ENCODE measurements at regions not wholly inside any gene's neighbourhood (a gene's known extent, or its start where the extent isn't known, plus 50 kb on each side); places are given as distances from the start of the nearest gene placed in this dataset.

GRCh38 chr13:75947448-75947847 lies 311.3 kb downstream of the LMO7 start:
- no peak for DNase-seq (ENCODE audit: low read depth, low spot score)

DNA sequence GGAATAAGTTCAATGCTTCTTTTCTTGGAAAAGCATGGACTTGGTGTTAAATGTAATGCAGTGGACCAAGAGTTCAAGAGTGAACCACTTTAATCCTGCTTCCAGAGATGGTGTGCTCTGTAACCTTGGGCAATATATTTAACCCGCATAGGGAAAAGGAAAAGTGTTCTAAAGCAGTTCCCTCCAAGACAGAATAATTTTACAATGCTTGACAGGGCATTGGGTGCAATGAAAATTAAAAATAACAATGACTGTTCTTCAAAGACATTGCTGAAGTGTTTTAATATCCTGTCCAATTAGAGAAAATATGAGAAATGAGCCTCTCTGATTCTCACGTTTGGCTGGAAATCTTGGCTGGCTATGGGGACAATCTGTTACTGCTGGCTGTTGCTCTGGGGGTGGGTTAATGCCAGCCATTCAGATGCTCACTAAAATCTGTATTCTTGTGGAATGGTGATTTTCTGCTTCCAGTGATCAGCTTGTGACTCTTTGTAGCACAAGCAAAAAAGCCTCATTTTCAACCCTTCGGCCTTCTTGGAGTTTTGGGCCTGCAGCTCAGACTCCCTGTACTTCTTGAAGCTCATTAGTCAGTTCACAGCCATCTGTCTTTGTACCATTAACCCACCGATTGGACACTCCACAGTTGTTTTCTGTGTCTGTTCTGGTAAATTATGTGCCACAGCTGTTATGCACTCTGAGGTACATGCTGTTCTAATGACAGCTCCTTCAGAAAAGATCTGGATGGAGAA lies 310.6 kb downstream of the LMO7 start:
- DNase-seq (ENCODE audit: low read depth, low spot score) = no peak

DNA sequence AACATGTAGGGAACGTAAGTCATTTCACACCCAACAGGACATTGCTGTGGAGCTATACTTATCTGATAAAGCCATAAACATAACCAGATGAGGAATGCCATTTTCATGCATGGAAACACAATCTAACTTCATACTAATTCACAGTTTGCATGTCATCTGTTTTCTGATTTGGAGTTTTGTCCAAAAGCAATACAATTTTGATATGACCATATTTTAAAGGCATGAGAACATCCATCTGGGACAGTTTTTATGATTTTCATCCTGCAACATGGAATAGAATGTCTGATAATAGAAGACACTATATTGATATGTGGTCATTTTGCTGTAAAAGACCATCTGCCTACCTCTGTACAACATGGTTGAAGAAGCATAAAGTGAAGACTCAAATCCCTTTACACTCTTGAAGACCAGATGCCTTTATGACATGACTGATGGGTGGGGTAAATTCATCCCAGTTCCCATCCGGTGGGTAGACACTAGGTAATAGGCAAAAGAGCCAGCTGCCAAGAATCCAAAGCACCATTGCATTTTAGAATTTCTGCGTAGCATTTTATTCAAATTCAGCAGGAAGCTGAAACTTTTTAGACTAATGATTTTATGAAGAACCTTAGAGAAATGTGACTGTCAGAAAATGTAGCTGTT lies 309.8 kb downstream of the LMO7 start:
- no peak for DNase-seq (ENCODE audit: low read depth, low spot score)

GRCh38 chr13:75938811-75939560 lies 302.9 kb downstream of the LMO7 start:
- DNase-seq (ENCODE audit: low read depth, low spot score) = no peak

DNA sequence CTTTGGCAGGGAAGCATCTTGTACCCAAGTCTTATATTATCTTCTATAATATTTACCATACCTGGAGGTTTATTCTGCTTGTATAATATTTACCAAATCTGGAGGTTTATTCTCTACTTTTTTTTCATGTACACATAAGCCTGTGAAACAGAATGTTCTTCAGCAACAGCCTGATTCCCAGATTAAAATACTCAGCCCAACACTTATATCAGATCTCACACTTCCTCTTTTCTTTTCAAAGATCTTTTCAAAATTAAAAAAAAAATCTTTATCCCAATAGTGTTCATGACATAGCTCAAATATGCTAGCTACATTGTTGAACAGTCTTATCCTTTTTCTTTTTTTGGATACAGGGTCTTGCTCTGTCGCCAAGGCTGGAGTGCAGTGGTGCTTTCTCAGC lies 300.7 kb downstream of the LMO7 start:
- no peak for DNase-seq (ENCODE audit: low read depth, low spot score)

GRCh38 chr13:75935805-75936204 lies 299.7 kb downstream of the LMO7 start:
- no peak for DNase-seq (ENCODE audit: low read depth, low spot score)

GRCh38 chr13:75934889-75935288 lies 298.8 kb downstream of the LMO7 start:
- no peak for DNase-seq (ENCODE audit: low read depth, low spot score)

GRCh38 chr13:75932636-75933035 lies 296.5 kb downstream of the LMO7 start:
- DNase-seq (ENCODE audit: low read depth, low spot score) = no peak

DNA sequence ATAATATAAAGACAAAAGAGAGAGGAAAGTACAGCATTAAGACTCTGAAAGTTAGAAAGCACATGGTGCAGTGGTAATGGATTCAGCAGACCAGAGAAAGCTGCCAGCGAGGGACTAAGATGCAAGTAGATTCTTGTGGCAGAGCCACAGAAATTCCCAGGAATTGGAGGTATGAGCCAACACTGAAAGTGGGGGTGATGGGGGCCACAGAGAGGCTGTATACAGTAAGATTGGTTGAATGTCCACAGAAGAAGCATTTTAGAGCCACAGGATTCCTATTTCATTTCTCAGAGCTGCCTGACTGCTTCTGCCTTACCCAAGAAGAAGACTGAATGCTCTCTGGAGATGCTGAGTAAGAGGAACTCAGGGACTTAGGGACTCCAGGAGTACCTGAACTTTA lies 295.0 kb downstream of the LMO7 start:
- no peak for DNase-seq (ENCODE audit: low read depth, low spot score)

DNA sequence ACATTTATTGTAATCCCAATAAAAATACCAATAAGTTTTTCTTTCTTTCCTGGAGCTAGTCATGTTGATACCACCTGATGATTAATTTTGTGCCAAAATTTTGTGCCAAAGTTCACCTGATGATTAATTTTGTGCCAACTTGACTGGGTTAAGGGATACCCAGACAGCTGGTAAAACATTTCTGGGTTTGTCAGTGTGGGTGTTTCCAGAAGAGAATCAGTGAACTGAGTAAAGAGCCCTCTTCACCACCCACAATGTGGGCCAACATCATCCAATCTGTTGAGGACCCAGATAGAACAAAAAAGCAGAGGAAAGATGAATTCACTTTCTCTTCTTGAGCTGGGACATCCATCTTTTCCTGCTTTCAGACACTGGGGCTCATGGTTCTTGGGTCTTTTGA lies 292.9 kb downstream of the LMO7 start:
- DNase-seq (ENCODE audit: low read depth, low spot score) = no peak

GRCh38 chr13:75927183-75927669 lies 291.1 kb downstream of the LMO7 start:
- no peak for DNase-seq (ENCODE audit: low read depth, low spot score)

- DNase-seq (ENCODE audit: low read depth, low spot score) = no peak
These were observed 284.4 kb downstream of the LMO7 start for GRCh38 chr13:75920536-75920935.

- DNase-seq (ENCODE audit: low read depth, low spot score) = no peak
These were observed 283.6 kb downstream of the LMO7 start for GRCh38 chr13:75919660-75920199.

GRCh38 chr13:75915066-75915465 lies 278.9 kb downstream of the LMO7 start:
- no peak for DNase-seq (ENCODE audit: low read depth, low spot score)

DNA sequence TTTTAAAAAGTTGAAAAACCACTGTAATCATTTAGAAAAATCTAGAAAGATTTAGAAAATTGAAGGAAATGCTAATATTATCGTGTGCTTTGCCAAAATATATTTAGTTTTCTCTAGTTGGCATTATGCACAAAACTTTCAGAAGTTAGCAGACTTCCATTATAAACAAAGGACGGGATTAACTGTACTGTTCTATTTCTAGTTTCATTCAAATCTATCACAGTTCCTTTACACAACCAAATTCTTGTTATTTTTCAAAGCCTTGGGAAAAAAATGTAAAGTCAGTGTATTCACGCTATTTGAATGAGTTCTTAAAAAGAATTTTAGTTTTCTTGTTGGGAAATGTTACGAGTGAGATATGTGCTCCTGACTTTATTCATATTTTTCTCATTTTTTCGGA lies 277.8 kb downstream of the LMO7 start:
- no peak for DNase-seq (ENCODE audit: low read depth, low spot score)

DNA sequence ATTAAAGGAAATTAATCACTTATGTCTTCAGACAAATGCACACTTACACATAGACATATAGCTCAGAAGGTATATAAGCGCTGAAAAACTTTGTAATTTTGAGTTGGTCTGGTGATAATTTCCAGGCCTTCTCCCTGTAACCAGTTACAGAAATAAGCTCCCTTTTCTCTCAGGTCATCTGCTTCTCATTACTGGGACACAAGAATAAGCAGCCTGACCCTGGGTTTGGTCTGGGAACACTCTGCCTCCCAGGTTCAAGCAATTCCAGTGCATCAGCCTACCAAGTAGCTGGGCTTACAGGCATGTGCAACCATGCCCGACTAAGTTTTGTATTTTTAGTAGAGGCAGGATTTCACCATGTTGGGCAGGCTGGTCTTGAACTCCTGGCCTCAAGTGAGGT lies 274.5 kb downstream of the LMO7 start:
- no peak for DNase-seq (ENCODE audit: low read depth, low spot score)
